DMS153 (cell line): ENCODE measurements at regions not wholly inside any gene's neighbourhood (a gene's known extent, or its start where the extent isn't known, plus 50 kb on each side); places are given as distances from the start of the nearest gene placed in this dataset.
A peak's percentile ranks its signal among the peaks of the same experiment; 100 is the strongest.
"Not testable (repeated sequence)": the region's sequence is repeated elsewhere in the genome, so short reads cannot be mapped to it uniquely, and the experiment has no call there.

Source experiments
- DNase-seq: peaks from one replicate; lab custom pipeline; 2025; lab: John Stamatoyannopoulos, UW

GRCh38 chr6:12546410-12547002, 170.1 kb upstream of the PHACTR1 start:
- DNase-seq = no peak

DNA sequence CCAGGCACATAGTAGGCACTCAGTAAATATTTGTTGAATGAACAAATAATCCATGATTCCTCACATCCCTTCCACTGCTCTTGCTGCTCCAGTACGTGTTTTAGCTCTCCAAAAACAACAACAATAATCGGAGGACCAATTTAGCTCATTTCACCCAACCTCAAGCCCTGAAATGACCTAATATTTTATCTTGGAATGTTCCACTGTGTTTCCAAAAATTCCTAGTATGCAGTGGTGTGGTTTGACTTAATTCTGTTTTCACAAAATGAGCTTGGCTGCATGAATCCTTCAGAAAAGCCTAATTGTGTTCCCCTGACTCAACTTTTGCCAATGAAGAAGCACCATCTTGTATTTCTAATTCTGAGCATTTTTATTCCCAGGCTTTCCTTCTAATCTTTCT, 168.0 kb upstream of the PHACTR1 start:
- no peak for DNase-seq

DNA sequence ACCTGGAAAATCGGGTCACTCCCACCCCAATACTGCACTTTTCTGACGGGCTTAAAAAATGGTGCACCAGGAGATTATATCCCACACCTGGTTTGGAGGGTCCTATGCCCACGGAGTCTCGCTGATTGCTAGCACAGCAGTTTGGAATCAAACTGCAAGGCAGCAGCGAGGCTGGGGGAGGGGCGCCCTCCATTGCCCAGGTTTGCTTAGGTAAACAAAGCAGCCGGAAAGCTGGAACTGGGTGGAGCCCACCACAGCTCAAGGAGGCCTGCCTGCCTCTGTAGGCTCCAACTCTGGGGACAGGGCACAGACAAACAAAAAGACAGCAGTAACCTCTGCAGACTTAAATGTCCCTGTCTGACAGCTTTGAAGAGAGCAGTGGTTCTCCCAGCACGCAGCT, 167.1 kb upstream of the PHACTR1 start:
- DNase-seq = not testable (repeated sequence)

GRCh38 chr6:12554820-12555219, 161.7 kb upstream of the PHACTR1 start:
- DNase-seq = not testable (repeated sequence)

DNA sequence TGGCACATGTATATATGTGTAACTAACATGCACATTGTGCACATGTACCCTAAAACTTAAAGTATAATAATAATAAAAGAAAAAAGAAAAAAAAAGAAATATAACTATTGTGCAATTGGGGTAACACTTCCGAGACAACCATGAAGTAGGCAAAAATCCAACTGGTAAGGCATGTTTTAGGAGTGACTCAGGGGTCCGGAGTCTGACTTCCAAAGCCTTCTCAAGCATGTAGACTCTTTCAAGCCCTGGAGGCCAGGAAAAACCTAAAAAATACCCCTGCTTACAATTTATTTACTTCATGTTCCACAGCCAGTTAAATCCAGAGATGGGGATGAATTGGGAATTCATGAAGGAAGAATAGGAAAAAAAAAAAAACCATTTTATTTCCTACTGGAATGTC, 161.3 kb upstream of the PHACTR1 start:
- DNase-seq = no peak

- no peak for DNase-seq
Measured at GRCh38 chr6:12555781-12556180, 160.8 kb upstream of the PHACTR1 start.

DNA sequence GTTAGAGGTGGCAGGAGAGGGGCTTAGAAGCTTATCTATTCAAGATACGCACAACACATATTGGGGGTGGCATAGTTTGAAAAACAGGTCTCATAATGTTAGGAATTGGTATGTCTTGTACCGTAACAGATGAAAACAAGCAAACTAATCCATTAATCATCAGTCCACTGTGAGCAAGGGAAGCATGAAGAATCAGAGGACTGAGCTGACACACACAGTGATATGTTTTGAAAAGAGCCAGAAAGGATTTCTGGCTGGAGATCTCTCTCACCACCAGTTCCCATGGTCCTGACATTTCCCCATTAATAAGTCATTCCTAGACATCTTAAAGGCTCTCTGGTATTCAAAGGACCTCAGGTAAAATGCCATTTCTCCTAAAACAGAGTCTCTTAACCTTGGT, 158.8 kb upstream of the PHACTR1 start:
- DNase-seq = no peak

DNA sequence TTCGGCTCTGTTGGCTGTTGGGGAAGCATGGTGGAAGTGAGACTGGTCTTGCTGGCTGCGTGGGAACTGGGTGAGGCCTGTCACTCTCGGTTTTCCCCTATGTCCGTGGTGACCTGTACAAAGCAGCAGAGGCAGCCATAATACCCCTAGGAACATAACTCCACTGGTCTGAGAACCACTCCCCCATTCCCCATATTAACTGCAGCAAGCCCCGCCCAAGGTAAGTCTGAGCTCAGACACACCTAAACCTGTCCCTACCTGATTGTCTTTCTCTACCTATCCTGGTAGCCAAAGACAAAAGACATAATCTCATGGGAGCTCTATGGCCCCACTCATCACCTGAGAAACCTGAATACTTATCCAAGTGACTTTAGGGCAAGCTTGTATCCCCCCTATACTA, 156.3 kb upstream of the PHACTR1 start:
- no peak for DNase-seq

- no peak for DNase-seq
Measured at GRCh38 chr6:12566618-12567123, 149.9 kb upstream of the PHACTR1 start.

DNA sequence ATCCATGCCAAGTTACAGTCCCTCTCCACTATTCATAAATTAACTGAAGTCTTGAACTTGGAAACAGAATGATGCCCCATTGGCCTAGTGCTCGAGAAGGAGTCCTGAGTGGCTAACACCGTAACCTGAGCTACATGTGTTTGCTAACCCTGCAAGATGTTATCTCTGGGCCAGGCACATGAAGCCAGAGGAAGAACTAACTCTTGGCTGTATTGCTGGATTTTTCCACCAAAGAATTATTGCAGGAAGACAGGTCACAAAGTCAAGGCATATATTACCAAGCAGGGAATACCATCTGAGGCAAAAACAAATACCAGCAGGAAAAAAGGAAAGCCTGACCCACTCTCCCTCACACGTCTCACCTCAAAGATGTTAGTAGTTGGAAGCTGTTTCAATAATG, 148.9 kb upstream of the PHACTR1 start:
- DNase-seq = no peak

- no peak for DNase-seq
Measured at GRCh38 chr6:12569646-12570045, 146.9 kb upstream of the PHACTR1 start.

- DNase-seq = no peak
Measured at GRCh38 chr6:12570461-12571030, 146.0 kb upstream of the PHACTR1 start.

GRCh38 chr6:12572896-12573827, 143.4 kb upstream of the PHACTR1 start:
- DNase-seq = no peak

- DNase-seq = no peak
Measured at GRCh38 chr6:12575961-12576360, 140.6 kb upstream of the PHACTR1 start.

- DNase-seq = no peak
Measured at GRCh38 chr6:12576389-12576788, 140.2 kb upstream of the PHACTR1 start.

DNA sequence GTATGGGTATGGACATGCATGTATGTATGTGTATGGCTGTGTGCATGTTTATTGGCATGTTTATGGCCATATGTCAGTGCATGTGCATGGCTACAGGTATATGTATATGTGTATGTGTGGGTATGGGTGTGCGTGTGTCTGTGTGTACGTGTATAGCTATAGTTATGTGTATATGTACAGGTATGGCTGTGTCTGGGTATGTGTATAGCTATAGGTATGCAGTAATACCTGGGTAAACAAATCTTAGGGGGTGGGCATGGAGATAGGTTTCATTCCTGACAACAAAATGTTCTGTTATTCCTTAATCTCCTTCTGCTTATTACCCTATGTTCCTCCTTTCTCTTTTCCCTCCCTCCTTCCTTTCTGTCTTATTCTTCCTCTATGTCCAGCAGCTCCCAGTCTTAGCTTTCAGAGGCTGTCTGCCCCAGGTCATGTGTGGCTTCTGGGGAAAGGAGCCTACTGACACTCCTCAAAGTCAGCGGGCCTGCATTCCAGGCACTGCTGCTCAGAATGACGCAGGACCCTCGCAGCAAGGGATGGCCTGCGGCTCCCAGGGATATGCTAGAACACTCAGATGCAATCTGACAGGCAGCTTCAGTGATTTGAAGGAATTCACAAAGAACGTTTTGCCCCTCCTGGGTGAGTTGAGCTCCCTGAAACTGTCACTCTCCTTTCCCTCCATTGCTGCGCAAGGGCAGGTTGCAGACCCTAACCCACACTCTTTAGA, 139.3 kb upstream of the PHACTR1 start:
- DNase-seq = no peak

GRCh38 chr6:12578097-12578496, 138.5 kb upstream of the PHACTR1 start:
- no peak for DNase-seq

- no peak for DNase-seq
Measured at GRCh38 chr6:12578751-12579150, 137.8 kb upstream of the PHACTR1 start.

DNA sequence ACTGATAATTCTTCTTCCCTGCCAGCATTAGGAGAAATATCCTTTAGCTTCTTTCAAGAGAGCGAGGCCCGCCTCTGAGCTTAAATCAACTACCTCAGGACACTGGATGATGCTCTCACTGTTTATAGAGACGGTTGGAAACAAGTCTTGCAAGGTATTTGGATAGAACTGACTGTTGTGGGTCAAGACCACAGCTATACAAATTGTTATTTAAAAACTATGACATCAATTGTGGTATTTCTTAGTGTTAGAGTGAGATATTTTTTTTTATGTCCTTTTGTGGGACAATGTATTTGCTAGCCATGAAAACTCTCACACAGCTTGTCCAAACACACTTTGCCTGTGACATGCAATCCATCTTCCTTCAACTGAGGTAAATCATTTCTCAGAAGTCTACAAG, 136.3 kb upstream of the PHACTR1 start:
- DNase-seq = no peak

DNA sequence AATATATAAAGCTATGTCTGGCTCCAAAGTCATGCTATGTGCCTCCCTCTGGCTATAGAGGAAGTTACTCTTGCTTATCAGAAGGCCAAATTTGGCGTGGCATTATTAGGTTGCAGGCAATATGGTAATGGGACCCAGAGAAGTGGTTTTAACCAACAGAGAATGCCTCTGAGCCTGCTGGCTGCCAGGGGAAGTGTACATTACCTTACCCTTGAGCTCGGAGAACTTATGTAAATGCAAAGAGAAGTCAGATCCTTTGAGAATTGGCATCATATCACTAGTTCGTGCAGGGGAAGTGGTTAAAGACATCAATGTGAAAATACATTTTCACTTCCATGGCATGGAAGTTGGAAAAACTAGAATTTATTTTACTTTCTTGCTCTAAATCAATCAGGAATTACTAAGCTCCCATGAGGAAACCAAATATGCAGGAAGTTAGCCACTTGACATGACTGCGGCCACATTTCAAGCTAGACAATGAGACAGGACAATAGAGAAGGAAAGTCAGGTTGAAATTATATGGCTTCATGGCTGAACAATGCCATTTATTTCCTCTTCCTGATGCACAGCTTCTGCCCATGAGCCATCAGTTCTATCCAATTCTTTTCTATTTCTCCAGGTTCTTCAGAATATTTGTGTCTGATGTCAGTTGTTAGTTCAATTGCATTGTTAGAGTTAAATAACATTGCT, 134.0 kb upstream of the PHACTR1 start:
- DNase-seq = peak; percentile 19

DNA sequence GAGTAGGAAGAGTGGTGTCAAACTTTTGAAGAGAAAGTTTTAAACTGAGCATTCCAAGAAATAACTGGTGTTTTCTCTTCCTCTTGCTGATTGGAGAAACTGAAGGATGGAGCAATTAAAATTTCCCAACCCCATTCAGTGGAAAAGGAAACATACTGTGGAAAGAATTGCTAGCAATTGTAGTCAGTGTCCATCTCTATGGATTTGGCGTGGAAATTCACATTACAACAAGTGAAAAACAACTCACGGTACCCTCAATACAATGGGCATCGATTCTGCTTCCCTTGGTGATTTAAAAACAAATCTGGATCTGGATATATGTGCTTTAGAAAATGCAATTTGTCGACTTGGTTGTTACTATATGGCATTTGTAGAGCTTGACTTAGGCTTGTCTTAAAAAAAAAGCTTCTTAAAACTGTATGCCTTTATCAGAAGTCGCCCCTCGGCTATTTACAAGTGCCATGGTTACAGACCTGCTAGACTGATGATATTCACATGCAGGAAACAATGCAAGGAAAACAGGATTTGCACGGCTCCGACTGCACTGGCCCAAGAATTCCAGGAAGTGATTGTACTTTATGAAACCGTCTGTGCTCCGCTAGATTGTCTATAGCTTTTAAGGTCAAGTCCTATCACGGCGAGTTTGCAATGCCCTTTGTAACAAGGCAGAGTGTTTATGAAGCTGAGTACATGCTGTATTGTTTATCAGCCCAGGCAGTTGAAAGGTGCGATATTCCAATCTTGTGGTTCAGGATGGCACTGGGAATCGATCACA, 131.7 kb upstream of the PHACTR1 start:
- DNase-seq = no peak
